Endometrium (tissue), 2 donors: ENCODE measurements at regions not wholly inside any gene's neighbourhood (a gene's known extent, or its start where the extent isn't known, plus 50 kb on each side); places are given as distances from the start of the nearest gene placed in this dataset.

Source experiments
- FAIRE-seq: peaks from 2 replicates; lab custom pipeline; 2012; peaks lifted over from hg19 to GRCh38; lab: Jason Lieb, UNC
- donor health status: control.
- donor health status: control.

DNA sequence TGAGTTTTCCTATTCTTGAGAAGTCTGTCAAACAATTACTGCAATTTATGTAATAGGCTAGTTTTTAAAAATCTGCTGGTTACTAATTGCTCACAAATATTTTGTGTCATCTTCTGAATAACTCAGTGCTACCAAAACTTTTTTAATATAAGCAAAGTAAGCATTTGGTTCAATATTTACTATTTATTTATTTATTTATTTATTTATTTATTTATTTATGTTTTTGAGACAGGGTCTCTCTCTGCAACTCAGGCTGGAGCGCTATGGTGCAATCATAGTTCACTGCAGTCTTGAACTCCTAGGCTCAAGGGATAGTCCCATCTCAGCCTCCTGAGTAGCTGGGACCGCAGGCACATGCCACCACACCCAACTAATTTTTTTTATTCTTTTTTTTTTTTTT, 60.4 kb upstream of the CDH20 start:
- no peak for FAIRE-seq

- no peak for FAIRE-seq
Measured at GRCh38 chr18:61273533-61273932, 59.7 kb upstream of the CDH20 start.

GRCh38 chr18:61274416-61274960, 58.7 kb upstream of the CDH20 start:
- FAIRE-seq: no peak

DNA sequence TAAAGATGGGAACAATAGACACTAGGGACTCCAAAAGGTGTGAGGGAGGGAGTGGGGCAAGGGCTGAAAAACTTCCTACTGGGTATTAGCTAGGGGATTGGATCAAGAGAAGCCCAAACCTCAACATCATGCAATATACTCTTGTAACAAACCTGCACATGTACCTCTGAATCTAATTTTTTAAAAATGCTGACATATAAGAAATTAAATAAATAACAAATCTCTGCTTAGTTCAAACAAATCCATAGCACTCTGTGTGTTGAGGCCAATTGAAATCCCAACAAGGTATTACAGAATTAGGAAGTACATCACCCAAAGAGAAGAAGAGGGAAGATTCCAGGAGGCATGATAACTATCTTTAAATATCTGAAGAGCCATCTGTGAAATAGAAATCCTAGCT, 55.4 kb upstream of the CDH20 start:
- no peak for FAIRE-seq

GRCh38 chr18:61281431-61281830, 51.8 kb upstream of the CDH20 start:
- FAIRE-seq: no peak

DNA sequence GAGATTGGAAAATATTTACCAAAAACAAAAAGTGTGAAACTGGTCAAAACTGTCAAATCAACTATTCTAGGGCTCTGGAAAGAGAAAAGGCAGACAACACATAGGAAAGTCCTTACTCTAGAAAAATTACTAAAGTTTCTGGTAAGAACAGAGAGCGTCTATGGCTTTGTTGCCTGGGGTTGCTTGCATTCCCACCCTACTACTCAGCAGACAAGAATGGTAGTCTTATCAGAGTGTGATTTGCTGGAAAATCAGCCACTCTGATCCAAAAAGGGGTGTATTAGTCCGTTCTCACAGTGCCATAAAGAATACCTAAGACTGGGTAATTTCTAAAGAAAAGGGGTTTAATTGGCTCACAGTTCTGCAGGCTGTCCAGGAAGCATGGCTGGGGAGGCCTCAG, 50.3 kb upstream of the CDH20 start:
- no peak for FAIRE-seq
